ENCODE measurements at regions not wholly inside any gene's neighbourhood (a gene's known extent, or its start where the extent isn't known, plus 50 kb on each side); places are given as distances from the start of the nearest gene placed in this dataset.

- no peak for TF ChIP-seq CTCF (conservative IDR thresholded peaks at IDR 0.05; ENCODE audit: low read depth, low read length)
- TF ChIP-seq EZH2 (IDR thresholded peaks at IDR 0.05; ENCODE audit: borderline replicate concordance, low read depth, low read length, poor library complexity, severe bottlenecking) = no peak
Observed at GRCh38 chr2:172351586-172351985, 75.8 kb upstream of the ITGA6 start.
